Hepatocyte (in vitro differentiated cells): ENCODE measurements at regions not wholly inside any gene's neighbourhood (a gene's known extent, or its start where the extent isn't known, plus 50 kb on each side); places are given as distances from the start of the nearest gene placed in this dataset.

ENCODE experiments used
- DNase-seq: peaks from one replicate; pipeline ENCODE4 v3.0.0-alpha.2; 2016; ENCODE audit warnings: low spot score
- H2AFZ ChIP-seq: fragments of 200-600 bp; sonication (generic); 2 replicates; pipeline ENCODE4 v1.6.0; 2016; ENCODE audit warnings: antibody characterized with exemption, mild to moderate bottlenecking
- H3K27ac ChIP-seq: fragments of 200-600 bp; sonication (generic); 2 replicates; pipeline ENCODE4 v1.5.1; 2016; ENCODE audit warnings: mild to moderate bottlenecking
- H3K27me3 ChIP-seq: fragments of 200-600 bp; sonication (generic); 2 replicates; pipeline ENCODE4 v1.6.1; 2016
- H3K36me3 ChIP-seq: fragments of 200-600 bp; sonication (generic); replicated peaks from 2 replicates; pipeline ENCODE4 v1.5.1; 2016; ENCODE audit warnings: low read depth; ENCODE audit not compliant: insufficient read depth
- H3K4me1 ChIP-seq: fragments of 200-600 bp; sonication (generic); 2 replicates; pipeline ENCODE4 v1.5.1; 2016; ENCODE audit warnings: mild to moderate bottlenecking, moderate library complexity; ENCODE audit not compliant: insufficient read depth
- H3K4me2 ChIP-seq: fragments of 200-600 bp; sonication (generic); 2 replicates; pipeline ENCODE4 v1.6.0; 2016
- H3K4me3 ChIP-seq: fragments of 200-600 bp; sonication (generic); 2 replicates; pipeline ENCODE4 v1.5.1; 2016; ENCODE audit warnings: mild to moderate bottlenecking
- H3K79me2 ChIP-seq: fragments of 200-600 bp; sonication (generic); 2 replicates; pipeline ENCODE4 v1.6.0; 2017; ENCODE audit warnings: mild to moderate bottlenecking
- H3K9me2 ChIP-seq: fragments of 200-600 bp; sonication (generic); replicated peaks from 2 replicates; pipeline ENCODE4 v1.6.0; 2017; ENCODE audit warnings: mild to moderate bottlenecking; ENCODE audit not compliant: insufficient read depth
- H3K9me3 ChIP-seq: fragments of 200-600 bp; sonication (generic); 2 replicates; pipeline ENCODE4 v1.5.1; 2016; ENCODE audit warnings: low read depth, mild to moderate bottlenecking
- H4K20me1 ChIP-seq: fragments of 200-600 bp; sonication (generic); 2 replicates; pipeline ENCODE4 v1.6.0; 2016; ENCODE audit warnings: mild to moderate bottlenecking; ENCODE audit not compliant: insufficient read depth, poor library complexity, severe bottlenecking
- CTCF ChIP-seq: fragments of 200-600 bp; sonication (generic); IDR thresholded peaks from 2 replicates; pipeline ENCODE4 v1.5.1; 2016; ENCODE audit warnings: antibody characterized with exemption, mild to moderate bottlenecking; ENCODE audit not compliant: poor library complexity
- EZH2 ChIP-seq: fragments of 200-600 bp; sonication (generic); IDR thresholded peaks from 2 replicates; pipeline ENCODE4 v1.6.1; 2016; ENCODE audit warnings: antibody characterized with exemption, mild to moderate bottlenecking, borderline replicate concordance
- EZH2phosphoT487 ChIP-seq: fragments of 200-600 bp; sonication (generic); IDR thresholded peaks from one replicate; pipeline ENCODE4 v1.6.1; 2018; ENCODE audit warnings: antibody characterized with exemption, mild to moderate bottlenecking, low read depth, moderate library complexity; ENCODE audit not compliant: unreplicated experiment, severe bottlenecking
- WGBS: methylation state at CpG from one replicate; pipeline ENCODE4 v1.1.6; 2016; ENCODE audit warnings: low lambda C conversion rate; ENCODE audit errors: missing lambda C conversion rate; 5-methylcytosine and 5-hydroxymethylcytosine counted together

- Histone ChIP-seq H3K36me3 (no peaks in the 10 kb centered on the region), H3K27ac (no peak overlapping the region), H2AFZ (no peak overlapping the region), H4K20me1 (no peaks in the 10 kb centered on the region), H3K27me3 (no peaks in the 10 kb centered on the region), H3K4me2 (no peak overlapping the region), H3K9me3 (no peaks in the 10 kb centered on the region), H3K9me2 (no peaks in the 10 kb centered on the region), H3K4me3 (no peak overlapping the region), H3K79me2 (no peaks in the 10 kb centered on the region), H3K4me1 (no peaks in the 10 kb centered on the region)
- 76% methylated on average over 3 of the region's 3 CpGs for WGBS
- TF ChIP-seq CTCF: no peak
- no peak for TF ChIP-seq EZH2
- no peak for TF ChIP-seq EZH2phosphoT487
- no peak for DNase-seq
These were observed 241.4 kb upstream of the CLNK start for GRCh38 chr4:10925996-10926395.

DNA sequence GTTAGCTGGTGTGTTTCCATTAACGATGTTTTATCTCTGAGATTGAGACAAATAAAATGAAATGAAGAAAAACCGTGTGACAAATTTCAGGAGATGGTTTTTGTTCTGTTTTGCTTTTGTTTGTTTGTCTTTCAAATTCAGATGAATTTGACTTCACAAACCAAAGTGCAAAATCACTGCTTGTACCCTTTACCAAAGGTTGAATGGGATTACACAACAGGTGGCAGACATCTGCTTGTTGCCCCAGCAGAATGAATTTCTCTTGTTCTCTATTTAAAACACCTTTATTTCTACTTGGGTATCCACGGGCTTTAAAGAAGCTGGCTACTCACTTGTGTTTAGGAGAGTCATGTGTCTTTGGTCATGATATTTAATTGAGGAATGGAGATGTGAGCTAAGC is 239.7 kb upstream of the CLNK start:
- no peak for TF ChIP-seq EZH2phosphoT487
- no peak for TF ChIP-seq EZH2
- no peak for TF ChIP-seq CTCF
- Histone ChIP-seq H3K36me3 (no peaks in the 10 kb centered on the region), H3K9me3 (no peaks in the 10 kb centered on the region), H3K4me1 (no peaks in the 10 kb centered on the region), H3K27me3 (no peaks in the 10 kb centered on the region), H2AFZ (no peak overlapping the region), H3K27ac (no peak overlapping the region), H3K4me2 (no peak overlapping the region), H3K4me3 (no peak overlapping the region), H3K79me2 (no peaks in the 10 kb centered on the region), H3K9me2 (no peaks in the 10 kb centered on the region), H4K20me1 (no peaks in the 10 kb centered on the region)
- WGBS: 72% methylated on average over 3 of the region's 3 CpGs
- DNase-seq: no peak

GRCh38 chr4:10917566-10917965 is 233.0 kb upstream of the CLNK start:
- H3K36me3 ChIP-seq: no peaks in the 10 kb centered on the region
- H3K27ac ChIP-seq: no peak overlapping the region
- 55% methylated on average over 7 of the region's 7 CpGs for WGBS
- H3K4me2 ChIP-seq: no peak overlapping the region
- H3K4me3 ChIP-seq: no peak overlapping the region
- no peaks in the 10 kb centered on the region for H3K9me2 ChIP-seq
- no peaks in the 10 kb centered on the region for H3K9me3 ChIP-seq
- no peak overlapping the region for H2AFZ ChIP-seq
- no peaks in the 10 kb centered on the region for H3K79me2 ChIP-seq
- no peaks in the 10 kb centered on the region for H3K4me1 ChIP-seq
- DNase-seq: peak; percentile 22
- no peaks in the 10 kb centered on the region for H4K20me1 ChIP-seq
- H3K27me3 ChIP-seq: no peaks in the 10 kb centered on the region
- TF ChIP-seq EZH2 (no peak), CTCF (no peak)

GRCh38 chr4:10898072-10898471 is 213.5 kb upstream of the CLNK start:
- Histone ChIP-seq H3K9me2 (no peaks in the 10 kb centered on the region), H4K20me1 (no peaks in the 10 kb centered on the region), H3K4me1 (no peaks in the 10 kb centered on the region), H3K4me2 (no peak overlapping the region), H3K27me3 (no peaks in the 10 kb centered on the region), H3K9me3 (no peaks in the 10 kb centered on the region), H3K27ac (no peak overlapping the region), H3K4me3 (no peak overlapping the region), H3K79me2 (no peaks in the 10 kb centered on the region), H3K36me3 (no peaks in the 10 kb centered on the region), H2AFZ (no peak overlapping the region)
- WGBS: 93% methylated on average over 5 of the region's 5 CpGs
- TF ChIP-seq EZH2phosphoT487: no peak
- TF ChIP-seq EZH2: no peak
- TF ChIP-seq CTCF: no peak
- no peak for DNase-seq
